Stimulated activated CD4-positive, alpha-beta T cell treated with anti-CD3 and anti-CD28 coated beads, Interleukin-15, amount 100 ng/mL, for 24 hours (primary cell): ENCODE measurements at regions not wholly inside any gene's neighbourhood (a gene's known extent, or its start where the extent isn't known, plus 50 kb on each side); places are given as distances from the start of the nearest gene placed in this dataset.

Experiments used
- DNase-seq: peaks from one replicate; pipeline ENCODE4 v3.0.0-alpha.2; 2020

DNA sequence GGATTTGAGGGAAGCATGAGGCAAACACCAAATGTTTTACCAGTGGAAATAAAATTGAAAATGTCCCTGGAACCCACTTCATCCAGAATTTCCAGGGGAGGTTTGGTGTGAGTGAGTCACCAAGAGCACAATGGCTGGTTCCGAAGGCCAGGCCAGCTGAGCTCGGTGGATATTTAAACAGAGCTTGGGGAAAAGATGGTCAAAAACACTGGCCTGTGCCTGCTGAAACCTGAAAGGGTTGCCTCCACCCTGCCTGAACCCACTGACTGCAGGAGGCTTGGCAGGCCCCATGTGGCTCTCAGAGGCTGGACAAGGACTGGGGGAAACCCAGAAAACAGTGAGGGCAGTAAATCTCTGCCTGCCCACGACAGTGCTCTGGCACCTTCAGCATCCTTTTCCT, 93.9 kb downstream of the TTC32 start:
- DNase-seq = no peak

- DNase-seq = no peak
Measured at GRCh38 chr2:19807346-19807745, 94.4 kb downstream of the TTC32 start.

- no peak for DNase-seq
Measured at GRCh38 chr2:19806591-19806990, 95.2 kb downstream of the TTC32 start.

DNA sequence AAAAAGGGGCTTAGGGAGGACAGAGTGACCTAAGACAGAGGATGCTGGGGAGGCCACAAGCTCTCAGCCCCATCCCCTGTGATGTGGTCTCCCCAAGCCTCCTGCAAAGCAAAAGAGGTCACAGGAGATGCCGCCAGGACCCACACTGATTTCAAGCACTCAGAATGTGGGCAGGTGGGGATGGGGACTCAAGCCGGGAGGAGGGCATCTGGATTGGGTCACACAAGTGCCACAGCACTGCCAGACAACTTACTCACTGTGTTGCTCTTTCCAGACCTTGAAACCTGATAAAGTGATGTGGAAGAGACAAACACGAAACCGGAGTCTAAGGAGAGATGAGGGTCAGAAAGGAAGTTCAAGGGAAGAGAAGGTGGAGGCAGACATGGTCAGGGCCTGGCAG, 95.7 kb downstream of the TTC32 start:
- DNase-seq = no peak

DNA sequence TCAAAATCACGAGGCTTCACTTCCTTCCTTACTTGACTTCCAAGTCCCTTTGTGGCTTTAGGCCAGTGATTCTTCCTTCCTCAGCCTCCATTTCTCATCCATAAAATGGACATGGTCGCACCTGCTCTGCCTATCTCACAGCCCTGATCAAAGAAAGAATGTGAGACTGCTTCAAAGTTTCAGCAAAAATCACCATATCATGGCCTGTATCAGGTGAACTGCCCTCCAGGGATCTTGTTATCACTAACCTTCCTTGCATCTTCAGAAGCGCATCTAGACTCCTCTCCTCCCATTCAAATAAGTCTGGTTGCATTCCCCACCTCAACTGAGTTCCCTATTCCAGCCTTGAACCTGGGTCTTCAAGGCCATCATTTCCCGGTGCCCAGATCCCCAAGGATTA, 96.5 kb downstream of the TTC32 start:
- DNase-seq = no peak

- DNase-seq = no peak
Measured at GRCh38 chr2:19804639-19805260, 97.0 kb downstream of the TTC32 start.

GRCh38 chr2:19802086-19802841, 99.5 kb downstream of the TTC32 start:
- DNase-seq = no peak

DNA sequence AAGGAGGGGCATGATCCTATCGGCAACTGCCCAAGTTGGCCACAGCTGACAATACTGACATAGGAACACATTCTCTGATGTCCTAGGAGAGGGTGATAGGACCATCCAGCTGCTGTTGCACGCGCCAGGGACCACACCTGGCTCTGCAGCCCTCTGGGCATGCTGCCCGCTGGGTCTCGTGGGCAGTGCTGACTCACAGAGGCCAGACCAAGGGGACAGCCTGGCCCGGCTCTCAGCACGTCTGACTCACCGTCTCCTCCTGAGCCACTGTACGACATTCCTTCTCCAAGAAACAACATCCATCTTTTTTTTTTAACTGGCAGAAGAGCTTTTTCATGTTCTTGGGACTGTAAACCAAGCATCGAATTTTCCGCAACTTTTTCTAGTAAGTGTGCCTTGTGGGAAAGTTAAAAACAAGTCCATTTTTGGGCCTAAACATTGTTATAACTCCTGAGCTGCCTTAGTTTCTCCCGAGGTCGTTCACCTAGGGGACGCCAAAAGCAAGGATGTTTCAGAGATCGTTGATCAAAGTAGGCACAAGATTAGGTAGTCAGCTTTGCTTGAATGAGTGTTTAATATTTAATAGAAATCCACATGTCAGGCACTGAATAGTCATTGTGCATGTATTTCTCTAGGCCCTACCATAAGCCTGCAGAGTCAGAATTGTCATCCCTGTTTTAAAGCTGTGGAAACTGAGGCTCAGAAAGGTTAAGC, 100.3 kb downstream of the TTC32 start:
- no peak for DNase-seq

GRCh38 chr2:19800796-19801195, 101.0 kb downstream of the TTC32 start:
- DNase-seq = no peak

DNA sequence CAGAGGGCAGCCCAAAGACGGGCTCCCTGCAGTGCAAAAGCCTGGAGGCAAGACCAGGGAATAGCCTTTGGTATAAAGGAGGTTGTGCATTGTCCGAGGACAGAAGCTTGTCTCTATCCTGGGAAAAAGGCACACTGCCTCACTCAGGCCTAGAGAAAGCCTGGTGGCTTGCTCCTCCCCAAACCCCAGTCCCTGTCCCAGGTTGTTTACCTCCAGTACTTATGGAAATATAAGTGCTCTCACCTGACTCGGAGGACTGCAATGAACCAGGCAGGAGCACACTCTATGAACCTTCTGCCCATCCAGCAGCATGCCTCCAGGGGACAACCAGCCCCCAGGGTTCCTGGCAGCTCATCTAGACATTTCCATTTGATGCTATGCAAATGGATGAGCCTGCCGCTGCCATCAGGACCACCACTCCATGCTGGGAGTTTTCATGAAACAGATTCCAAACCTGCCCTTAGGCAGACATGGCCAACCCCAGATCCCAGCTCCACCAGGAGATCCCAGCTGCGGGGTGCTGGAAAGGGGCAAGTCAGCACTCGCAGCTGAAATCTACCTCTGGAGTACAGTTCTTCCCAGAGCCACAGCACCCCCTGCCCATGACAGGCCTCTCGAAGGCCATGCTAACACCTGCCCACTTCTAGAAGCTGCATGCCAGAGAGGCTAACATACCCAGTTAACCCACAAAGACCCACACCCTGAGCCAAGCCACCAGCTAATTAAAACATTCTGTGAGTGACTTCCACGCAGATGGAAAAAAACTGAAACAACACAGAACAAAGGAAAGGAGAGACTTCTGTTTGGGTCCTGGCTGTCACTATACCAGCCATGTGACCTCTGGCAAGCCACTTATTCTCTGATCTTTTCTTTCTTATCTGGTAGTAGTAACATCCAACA, 101.7 kb downstream of the TTC32 start:
- no peak for DNase-seq

DNA sequence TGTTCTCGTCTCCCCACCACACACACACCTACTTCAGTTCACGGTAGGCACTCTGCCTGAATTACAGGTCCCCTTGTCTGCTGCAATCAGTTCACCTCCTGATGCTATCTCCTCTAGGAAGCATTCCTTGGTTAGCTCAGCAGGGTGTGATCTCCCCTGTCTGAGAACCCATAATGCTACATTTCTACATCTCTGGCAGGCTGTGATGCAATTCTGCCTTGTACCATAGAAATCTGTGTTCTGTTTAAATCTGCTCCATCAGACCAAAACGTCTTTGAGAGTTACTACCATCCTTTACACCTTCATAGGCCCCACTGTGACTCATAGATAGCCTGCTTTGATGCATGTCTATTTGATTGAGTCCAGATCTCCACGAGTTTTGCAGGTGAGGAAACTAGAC, 103.9 kb downstream of the TTC32 start:
- no peak for DNase-seq

GRCh38 chr2:19797243-19797810, 104.5 kb downstream of the TTC32 start:
- no peak for DNase-seq

DNA sequence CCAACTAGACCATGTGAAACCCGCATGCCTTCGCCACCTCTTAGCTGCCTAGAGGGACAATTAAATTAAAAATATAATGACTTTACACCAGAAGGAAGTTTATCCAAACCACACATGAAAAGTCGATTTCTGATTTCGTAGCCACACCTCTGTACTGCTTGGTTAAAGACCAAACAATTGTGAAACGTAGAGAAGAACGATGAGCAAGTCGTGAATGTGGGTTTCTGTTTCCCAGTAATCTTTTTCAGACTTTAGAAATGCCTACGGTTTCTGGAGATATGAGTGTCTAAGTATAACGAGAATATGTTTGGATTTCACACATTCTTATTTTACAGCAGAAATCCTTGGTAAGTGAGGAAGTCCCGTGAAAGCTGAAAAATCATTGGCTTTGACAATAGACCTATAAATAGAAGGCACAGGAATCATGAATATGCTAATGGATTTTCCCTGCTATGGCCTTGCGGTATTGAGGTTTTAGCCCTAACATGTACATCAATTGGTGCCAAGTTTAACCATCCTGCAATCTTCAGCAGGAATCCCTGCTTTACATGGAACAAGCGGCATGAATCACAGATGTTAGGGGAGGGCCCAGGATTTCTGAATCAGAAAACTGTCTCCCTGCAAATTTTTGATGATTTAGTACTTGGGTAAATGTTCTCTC, 105.6 kb downstream of the TTC32 start:
- no peak for DNase-seq

- no peak for DNase-seq
Measured at GRCh38 chr2:19793132-19793750, 108.5 kb downstream of the TTC32 start.

GRCh38 chr2:19790291-19790690, 111.5 kb downstream of the TTC32 start:
- DNase-seq = no peak

DNA sequence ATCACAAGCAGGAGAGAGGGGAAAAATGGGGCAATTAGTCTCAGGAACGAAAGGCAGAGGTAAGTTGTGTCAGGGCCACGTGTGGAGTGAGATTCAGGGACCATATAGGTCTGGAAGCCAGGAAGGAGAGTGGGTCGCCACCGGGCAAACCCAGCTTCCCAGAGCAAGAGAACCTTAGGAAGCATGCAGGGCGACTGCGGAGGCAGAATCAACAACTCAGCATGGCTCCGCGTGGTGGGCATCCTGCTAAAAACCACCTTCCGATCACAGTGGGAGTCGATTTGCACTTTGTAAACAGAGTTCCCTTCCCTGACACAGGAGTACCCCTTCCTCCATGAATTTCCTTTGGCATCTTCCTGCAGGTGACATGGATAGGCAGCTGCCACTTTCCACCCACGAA, 114.6 kb downstream of the TTC32 start:
- no peak for DNase-seq

DNA sequence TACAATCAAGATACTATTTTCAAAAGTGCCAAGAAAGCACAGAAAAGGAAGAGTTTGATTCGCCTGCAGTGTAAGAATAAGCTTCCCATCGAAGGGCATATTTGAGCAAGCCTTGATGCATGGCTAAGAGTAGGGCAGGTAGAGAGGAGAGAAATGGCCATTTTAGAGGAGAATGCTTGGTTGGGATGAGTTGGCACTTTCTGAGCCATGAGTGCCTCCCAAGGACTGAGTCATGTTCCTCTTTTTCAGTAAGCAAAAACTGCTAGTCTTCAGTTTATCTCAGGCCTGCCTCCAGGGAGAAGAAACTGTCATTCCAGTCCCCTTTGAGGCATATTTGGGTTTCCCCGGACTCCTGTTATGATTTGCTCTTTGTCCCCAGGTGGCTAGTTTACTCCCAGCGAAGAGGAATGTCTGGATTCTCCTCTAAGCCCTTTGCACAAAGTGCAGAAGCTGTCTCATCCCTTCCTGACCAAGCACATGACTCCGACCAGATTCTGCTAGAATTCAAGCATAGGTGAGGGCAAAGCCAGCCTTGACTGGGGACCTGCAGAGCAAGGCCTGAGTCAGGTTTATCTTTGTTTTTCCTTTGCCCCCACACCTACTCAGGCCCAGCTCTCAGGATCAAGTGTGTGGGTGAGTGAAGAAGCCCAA, 115.2 kb downstream of the TTC32 start:
- DNase-seq = no peak

GRCh38 chr2:19785867-19786266, 115.9 kb downstream of the TTC32 start:
- no peak for DNase-seq

- no peak for DNase-seq
Measured at GRCh38 chr2:19785447-19785846, 116.3 kb downstream of the TTC32 start.

- no peak for DNase-seq
Measured at GRCh38 chr2:19784456-19784855, 117.3 kb downstream of the TTC32 start.

DNA sequence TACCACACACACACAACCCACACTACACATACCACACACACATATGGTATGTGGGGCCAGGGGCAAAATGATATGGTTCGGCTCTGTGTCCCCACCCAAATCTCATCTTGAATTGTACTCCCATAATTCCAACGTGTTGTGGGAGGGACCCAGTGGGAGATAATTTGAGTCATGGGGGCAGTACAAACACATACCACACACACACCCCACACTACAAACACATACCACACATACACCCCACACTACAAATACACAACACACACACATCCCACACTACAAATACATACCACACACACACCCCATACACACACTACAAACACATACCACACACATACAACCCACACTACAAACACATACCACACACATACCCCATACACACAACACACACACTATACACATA, 117.8 kb downstream of the TTC32 start:
- DNase-seq = no peak
